NK-92 treated with Interleukin-12 subunit alpha and Interleukin-12 subunit beta, amount 100 ng/mL, for 24 hours (cell line): ENCODE measurements at regions not wholly inside any gene's neighbourhood (a gene's known extent, or its start where the extent isn't known, plus 50 kb on each side); places are given as distances from the start of the nearest gene placed in this dataset.
"Not testable (repeated sequence)": the region's sequence is repeated elsewhere in the genome, so short reads cannot be mapped to it uniquely, and the experiment has no call there.

Source experiments
- DNase-seq: peaks from one replicate; lab custom pipeline; 2025; lab: John Stamatoyannopoulos, UW

DNA sequence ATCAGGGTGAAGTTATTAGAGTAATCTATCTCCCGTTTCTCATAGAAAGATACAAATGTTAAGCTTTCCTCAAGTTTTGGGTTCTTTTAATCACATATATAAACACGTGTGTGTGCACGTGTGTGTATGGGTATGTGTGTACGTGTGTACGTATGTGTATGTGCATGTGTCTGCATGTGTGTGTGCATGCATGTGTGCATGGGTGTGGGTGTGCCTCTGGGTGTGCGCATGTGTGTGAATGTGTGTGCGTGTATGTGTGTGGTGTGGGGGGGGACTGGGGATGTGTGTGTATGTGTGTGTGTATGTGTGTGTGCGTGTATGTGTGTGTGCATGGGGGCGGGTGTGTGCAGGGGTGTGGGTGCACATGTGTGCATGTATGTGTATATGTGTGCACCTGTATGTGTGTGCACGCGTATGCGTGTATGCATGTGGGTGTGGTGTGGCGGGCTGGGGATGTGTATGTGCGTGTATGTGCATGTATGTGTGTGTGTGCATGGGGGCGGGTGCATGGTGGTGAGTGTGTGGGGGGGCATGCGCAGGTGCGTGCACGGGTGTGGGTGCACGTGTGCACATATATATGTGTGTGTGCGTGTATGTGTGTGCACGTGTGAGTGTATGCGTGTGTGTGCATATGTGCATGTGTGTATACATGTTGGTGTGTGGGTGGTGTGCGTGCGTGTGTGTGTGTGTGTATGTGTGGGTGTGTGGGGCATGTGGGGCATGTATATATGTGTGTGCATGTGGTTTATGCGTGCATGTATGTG, 304.0 kb downstream of the MBD2 start:
- DNase-seq = no peak

DNA sequence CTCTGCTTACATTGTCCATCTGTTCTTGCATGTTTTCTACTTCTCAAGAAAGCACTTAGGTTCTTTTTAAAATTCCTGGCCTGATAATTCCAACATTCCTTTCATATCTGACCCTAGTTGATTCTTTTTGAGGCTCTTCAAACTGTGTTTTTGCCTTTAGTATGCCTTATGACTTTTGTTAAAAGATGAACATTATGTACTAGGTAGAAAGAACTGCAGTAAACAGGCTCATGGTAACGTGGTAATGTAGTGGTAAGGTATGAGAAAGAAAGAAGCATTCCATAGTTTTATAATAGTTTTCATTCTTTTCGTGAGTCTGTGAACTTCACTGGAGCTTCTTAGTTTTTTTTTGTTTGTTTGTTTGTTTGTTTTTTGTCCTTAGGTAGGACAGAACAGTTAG, 306.4 kb downstream of the MBD2 start:
- DNase-seq = no peak

DNA sequence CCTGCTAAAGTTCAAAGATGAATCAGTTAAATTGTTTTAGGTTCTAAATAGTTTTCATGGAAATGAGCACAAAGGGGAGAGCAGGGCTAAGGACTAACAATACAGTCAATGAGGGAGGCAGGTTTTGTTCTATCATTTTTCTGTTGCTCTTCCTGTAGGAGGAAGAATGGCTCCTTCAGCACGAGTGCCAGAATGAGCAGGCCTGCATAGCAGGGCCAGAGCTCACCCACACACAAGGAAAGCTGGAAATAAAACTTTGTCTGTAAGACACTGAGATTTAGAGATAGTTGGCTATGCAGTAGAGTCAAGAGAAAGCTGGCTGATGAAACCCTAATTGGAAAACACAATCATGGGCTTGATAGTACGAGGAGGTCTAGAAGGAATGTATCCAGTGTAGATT, 313.3 kb downstream of the MBD2 start:
- DNase-seq = no peak

DNA sequence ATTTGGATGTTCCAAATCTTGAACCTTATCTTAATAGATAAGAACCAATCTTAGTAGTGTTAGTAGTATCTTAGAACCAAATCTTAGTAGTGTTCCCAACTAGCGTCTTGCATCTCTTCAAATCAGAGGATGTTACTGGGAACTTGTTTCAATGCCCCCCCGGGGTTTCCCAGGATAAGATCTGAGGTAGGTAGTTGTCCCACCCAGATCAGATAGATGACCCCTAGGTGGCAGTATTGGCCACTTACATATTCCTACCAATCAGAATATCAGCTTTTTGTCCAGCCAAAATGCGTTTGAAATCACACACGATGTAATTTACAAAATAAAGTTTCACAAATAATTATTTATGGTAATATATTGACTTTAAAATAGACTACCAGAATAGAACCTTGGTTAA, 314.8 kb downstream of the MBD2 start:
- DNase-seq = no peak

DNA sequence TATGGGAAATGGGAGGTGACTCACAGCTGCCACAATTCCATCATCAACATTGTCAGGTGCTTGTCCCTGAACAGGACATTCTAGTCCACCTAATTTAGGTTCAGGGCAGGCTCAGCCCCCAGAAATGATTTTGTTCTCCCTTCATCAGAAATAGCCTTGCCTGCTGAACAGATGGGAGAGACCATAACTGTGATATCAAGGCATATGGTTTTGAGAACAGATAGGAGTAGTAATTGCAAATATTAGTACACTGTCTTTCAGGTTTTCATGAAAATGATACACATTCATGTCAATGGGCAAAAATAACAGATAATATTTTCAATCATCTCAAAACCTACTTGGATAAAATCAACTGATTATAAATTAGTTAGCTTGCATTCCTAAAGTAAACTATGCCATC, 316.5 kb downstream of the MBD2 start:
- no peak for DNase-seq

DNA sequence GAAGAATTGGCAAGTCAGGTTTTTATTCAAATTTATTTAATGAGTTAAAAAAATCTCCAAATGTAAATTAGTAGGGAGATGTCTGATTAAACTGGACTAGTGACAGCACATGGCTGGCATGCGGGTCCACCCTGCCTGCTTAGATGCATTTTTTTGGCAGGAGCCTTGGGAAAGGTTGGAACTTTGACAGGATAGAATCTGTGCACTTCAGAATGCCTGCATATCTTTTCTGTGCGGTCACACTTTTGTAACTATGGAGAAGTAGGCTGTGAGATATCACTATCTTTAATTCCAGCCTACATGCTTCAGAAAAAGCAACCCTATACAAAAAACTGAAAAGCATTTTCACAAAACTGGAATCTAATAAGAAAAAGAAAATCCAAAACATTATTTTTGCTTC, 317.8 kb downstream of the MBD2 start:
- no peak for DNase-seq

DNA sequence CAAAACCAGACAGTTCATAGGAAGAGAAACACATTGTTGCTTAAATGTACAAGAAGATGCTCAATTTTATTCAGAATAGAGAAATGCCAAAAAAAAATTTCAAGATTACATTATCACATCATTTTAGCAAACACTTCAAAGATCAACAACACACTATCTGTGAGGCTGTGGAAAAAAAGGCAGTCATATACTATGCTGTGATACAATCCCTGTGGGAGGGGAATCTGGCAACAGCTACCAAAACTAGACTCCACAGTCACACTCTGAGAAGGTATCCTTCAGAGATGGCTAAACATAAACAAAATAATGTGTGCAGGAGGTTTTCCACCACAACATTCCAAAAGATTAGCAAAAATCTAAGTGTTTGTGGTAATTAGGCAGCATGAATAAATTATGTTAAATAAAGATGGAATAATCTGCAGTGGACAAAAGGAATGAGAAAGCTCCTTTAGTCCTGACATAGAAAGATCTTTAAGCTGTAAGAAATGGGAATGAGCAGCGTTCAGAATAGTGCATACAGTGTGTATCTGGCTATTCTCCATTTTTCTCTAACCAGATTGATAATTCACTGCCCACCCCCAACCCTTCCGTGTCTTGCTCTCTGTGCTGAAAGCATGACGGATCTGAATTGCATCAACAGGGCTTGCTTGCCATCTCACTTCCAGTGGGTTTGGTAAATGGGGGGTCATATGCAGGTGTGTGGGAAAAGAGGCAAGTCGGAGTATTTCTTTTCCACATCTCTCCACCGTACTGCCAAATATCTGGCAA, 329.6 kb downstream of the MBD2 start:
- no peak for DNase-seq

DNA sequence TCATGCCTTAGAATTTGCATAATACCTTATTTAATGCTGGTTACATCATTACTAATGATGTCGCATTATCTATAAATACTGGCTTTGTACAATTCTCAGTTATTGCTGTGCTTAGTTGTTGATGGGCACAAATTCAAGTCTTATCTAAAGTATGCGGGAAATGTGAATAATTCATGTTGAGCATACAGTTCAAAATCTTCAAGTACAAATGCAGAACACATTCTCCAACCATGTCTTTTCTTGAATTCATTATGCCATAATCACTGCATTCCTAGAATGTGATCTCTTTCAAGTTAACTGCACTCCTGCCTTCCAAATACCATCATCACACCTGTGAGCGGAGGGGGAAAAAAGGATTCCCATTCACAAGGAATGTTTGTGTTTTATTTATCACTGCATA, 337.0 kb downstream of the MBD2 start:
- DNase-seq = no peak

DNA sequence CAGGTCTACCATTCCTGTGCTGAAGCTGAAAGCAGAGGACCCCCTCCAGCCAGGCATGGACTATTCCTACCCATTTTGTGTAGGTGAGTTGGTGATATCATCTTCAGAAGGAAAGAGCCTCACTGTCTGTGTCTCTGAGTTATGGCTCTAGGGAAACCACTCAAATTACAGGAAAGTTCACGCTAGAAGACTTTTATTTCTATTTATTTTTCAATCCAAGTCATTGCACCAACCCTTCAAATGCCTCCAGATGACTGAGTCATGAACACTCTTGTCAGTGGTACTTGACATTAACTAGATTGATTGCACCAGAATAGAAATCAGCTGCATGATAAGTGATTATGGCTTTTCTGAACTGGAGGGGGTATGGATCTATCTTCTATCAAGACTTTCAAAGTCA, 338.4 kb downstream of the MBD2 start:
- DNase-seq = no peak

DNA sequence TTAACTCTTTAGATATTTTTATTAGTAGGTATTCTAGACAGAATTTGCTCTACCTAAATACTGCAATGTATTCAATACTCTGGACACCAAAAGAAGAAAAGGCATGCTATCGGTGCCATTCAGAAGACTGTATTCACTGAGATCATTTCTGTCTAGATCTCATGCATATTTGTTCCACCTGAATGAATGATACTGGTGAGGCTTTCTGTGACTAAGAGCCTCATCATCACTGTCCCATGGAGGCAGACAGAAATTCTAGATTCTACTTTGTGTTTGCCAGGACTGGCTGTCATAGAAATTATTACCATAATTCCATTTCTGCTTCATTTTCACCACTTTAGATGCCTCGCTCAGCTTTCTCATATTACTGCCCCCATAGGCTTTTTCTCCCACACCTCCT, 340.7 kb downstream of the MBD2 start:
- DNase-seq = no peak

DNA sequence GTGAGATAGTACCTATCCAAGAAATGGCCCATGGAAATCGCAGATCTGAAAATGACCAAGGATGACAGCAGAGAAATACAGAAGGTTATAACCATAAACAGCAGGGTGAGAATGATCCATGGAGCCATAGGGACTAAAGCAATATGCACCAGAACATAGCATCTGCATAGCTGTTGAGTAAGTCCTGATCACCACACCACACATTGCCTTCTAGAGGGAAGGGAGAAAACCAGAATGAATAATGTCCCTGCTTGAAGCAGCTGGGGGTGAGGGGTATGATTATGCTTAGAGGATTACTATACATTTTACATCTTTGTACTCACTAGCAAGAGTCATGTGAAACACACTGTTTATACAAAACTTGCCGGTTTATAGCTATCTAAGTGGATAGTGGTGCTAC, 350.4 kb downstream of the MBD2 start:
- no peak for DNase-seq

DNA sequence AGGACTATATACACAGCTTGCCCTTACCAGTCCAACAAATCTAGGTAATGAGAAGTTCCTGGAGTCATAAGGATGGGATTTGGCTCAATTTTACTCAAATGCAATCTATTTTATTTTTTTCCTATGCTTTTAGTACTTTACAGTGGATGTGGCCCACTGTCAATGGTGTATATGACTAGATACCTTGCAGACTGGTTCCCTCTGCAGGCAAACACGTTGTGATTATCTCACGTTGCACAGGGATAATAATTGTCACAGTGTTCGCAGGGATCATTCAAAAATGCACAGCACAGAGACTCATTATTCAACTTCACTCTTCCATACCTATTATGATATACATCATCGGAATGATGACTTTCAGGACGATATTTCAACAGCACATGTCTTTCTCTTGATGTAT, 359.7 kb downstream of the MBD2 start:
- no peak for DNase-seq

DNA sequence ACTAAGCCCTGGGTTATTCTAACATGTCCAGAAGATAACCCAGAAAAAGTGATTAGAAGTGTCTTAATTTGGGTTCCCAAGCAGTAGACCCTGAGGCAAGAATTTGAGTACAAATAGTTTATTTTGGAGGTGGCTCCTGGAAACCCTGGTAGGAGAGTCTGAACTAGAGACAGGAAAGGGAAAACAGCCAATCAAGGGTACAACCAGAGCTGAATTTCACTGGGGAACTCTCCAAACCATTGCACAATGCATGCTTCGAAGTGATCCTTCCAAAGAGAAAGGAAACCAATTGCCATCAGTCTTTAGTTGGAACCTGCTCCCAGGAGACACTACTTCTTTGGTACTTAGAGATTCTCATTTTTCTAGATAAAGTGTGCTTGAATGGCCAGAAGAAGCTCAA, 361.5 kb downstream of the MBD2 start:
- no peak for DNase-seq

DNA sequence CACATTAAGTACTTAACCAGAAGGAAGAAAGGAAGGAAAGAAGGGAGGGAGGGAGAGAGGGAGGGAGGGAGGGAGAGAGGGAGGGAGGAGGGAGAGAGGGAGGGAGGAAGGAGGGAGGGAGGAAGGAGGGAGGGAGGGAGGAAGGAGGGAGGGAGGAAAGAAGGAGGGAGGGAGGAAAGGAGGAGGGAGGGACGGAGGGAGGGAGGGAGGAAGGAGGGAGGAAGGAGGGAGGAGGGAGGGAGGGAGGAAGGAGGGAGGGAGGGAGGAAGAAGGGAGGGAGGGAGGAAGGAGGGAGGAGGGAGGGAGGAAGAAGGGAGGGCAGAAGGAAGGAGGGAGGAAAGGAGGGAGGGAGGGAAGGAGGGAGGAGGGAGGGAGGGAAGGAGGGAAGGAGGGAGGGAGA, 363.3 kb downstream of the MBD2 start:
- no peak for DNase-seq

DNA sequence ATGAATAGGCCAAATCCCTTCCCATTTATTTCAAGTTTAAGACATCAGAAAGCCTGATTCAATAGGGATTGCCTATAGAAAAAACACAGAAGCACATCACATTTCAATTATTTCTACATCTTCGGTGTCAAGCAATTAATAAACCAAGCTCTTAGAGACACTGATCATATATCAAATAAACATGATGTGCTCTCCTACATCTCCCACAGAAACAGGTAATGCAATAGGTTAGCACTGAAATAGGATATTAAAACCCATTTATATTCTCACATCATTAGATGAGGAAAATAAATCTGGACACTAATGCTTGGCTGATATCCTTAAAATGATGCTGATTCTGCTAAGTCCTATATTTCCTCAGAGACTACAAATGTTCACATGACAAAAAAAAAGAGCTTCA, 364.7 kb downstream of the MBD2 start:
- DNase-seq = no peak

DNA sequence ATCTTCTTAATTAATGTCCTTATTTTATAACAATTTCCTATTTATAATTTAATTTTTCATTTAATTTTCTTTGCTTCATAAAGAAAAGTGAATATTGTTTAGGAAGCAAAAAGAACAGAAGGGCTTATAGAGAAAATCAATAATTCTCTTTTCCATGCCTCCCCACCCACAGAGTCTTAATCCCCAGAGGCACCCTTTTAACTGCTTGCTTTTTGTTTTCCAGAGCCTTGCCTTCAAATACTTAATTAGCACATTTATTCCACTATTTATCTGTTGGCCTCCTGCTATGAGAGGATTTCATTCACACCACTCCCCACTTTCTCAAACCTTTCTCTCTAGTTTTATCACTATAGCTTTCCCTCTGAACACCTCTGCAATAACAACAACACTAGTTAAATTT, 373.6 kb downstream of the MBD2 start:
- DNase-seq = no peak

DNA sequence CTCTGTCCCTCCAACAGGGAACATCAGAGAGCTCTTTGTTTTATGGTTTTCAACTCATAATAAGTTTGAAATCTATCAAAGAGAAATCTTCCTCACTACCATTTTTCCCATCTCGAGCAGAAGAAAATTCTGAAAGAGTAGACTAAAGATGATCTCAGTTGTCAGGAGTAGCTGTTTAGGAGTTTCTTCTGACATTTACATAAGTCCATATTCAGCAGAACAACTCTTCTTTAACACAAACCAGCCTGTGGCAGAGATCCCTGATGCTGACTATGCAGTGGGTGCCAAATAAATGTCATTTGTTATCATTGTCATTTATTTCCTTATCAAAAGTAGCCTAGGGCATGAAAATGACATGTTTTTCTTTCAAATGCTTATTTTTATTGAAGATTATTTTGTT, 380.7 kb downstream of the MBD2 start:
- no peak for DNase-seq

DNA sequence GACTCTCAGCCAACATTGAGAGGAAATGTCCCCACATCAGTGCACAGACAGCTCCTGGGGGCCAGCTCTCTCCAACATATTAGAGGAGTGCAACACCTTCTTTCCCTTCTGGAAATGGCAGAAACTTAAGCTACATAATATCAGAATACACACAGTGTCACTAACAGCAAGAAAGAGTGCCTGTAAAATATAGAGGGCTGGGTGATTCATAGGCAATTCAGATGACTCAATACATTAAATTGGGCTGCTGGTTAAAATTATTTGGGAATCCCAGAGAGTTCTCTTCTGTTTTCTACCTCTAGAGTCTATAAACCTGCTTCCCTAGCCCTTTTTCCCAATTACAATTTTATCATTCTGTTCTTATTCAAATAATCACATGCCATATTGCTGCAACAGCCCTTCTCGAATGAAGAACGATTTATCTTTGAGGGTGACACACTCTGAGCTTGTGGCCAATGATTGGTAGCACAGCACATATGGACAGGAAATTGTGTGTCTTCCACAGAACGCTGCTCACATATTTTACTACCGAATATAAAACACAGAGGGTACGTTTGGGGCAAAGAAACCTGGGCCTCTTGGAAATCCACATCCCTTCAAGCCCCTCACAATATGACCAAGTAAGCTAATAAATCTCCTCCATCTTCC, 381.2 kb downstream of the MBD2 start:
- DNase-seq = no peak

DNA sequence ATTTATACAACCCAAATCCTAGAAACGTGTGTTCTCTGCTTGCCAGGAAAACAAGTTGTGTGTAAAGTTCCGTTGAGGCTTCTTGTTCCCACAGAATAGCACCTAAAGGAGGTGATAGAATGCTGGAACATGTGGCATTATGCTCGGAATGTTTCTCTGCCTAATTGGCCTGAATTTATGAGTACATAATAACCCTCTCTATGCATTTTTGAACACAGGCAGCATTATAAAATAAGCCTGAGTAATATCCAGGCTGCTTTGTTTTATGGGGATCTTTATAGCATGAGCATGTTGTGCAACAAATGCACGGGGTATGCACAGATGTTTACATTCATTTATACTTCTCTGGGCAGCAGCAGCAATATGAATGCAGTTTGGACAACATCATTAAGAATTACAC, 385.7 kb downstream of the MBD2 start:
- no peak for DNase-seq

DNA sequence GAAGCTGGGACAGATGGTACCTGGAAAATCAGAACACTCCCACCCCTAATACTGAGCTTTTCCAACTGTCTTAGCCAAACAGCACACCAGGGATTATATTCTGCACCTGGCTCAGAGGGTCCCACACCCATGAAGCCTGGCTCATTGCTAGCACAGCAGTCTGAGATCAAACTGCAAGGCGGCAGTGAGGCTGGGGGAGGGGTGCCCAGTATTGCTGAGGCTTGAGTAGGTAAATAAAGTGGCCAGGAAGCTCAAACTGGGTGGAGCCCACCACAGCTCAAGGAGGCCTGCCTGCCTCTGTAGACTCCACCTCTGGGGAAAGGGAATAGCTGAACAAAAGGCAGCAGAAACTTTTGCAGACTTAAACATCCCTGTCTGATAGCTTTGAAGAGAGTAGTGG, 403.3 kb downstream of the MBD2 start:
- not testable (repeated sequence) for DNase-seq

DNA sequence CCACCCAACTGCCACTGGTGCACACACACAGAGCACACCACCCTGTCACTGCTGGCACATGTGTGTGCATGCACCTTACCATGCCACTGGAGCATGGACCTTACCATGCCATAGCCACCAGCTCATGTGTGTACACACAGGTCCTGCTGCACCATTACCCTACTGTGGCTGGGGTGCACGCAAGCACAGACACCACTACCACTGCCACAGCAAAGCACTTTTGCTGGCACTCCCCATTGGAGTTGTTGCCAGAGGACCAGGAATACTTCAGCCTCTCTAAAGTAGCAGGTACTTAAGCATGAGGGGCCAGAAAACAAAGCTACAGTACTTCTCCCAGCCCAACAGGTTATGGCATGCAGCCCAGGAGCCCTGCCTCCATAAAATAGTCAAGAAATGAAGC, 404.8 kb downstream of the MBD2 start:
- DNase-seq = no peak

DNA sequence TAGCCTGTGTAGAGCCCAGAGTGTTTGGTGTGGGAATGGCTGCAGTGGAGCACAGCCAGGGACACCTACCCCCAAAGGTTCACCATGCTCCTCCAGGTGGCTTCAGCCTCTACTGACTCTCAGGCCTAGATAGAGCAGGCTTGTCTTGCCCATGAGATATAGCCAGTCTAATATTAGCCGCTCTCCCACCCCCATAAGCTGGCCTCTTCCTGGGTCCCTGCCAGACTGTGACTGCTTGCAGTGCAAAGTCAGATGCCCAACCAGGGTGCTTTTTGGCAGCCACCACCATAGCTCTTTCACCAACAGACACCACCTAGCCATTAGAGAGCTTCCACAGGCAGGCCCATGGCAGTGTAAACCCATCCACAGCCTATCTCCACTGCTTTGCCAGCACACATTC, 405.3 kb downstream of the MBD2 start:
- no peak for DNase-seq
